K562 (cell line): ENCODE measurements at regions not wholly inside any gene's neighbourhood (a gene's known extent, or its start where the extent isn't known, plus 50 kb on each side); places are given as distances from the start of the nearest gene placed in this dataset.

Experiments
- ARID2 ChIP-seq: fragments of 450-650 bp; IDR thresholded peaks from 2 replicates; pipeline ENCODE4 v1.6.1; 2017; ENCODE audit warnings: antibody characterized with exemption, mild to moderate bottlenecking
- BHLHE40 ChIP-seq: IDR thresholded peaks from 2 replicates; pipeline ENCODE4 v1.6.1; 2011; ENCODE audit warnings: low read length, improper control_type of control experiment
- BMI1 ChIP-seq: fragments of 150-350 bp; IDR thresholded peaks from 2 replicates; pipeline ENCODE4 v1.6.1; 2014; ENCODE audit warnings: low read length
- E2F4 ChIP-seq: sonication (generic); formaldehyde crosslinking; IDR thresholded peaks from 2 replicates; pipeline ENCODE4 v1.8.0; 2022; ENCODE audit warnings: mild to moderate bottlenecking, low read depth, missing genetic modification reagents
- ESRRA ChIP-seq: fragments of 450-650 bp; IDR thresholded peaks from 2 replicates; pipeline ENCODE4 v1.6.1; 2014; ENCODE audit warnings: low read depth, mild to moderate bottlenecking, moderate library complexity, borderline replicate concordance
- FIP1L1 ChIP-seq: fragments of 200-400 bp; formaldehyde crosslinking; IDR thresholded peaks from 2 replicates; pipeline ENCODE4 v1.6.1; 2018; ENCODE audit warnings: mild to moderate bottlenecking, low read depth, low read length; ENCODE audit not compliant: poor library complexity, severe bottlenecking
- FOXA3 ChIP-seq, 2 experiments: fragments of 450-650 bp in 1 of 2; sonication (generic) in 1 of 2; formaldehyde crosslinking; IDR thresholded peaks in 1 of 2; conservative IDR thresholded peaks in 1 of 2; 2 replicates each; pipeline versions ENCODE4 v1.4.0 to v1.8.0; 2020 to 2022; ENCODE audit warnings: mild to moderate bottlenecking in 2 of 2, missing genetic modification reagents in 1 of 2
- GABPB2 ChIP-seq: fragments of 250-450 bp; sonication (Bioruptor Pico); conservative IDR thresholded peaks from 2 replicates; pipeline ENCODE4 v1.5.1; 2021; ENCODE audit warnings: mild to moderate bottlenecking
- HMBOX1 ChIP-seq: sonication (generic); IDR thresholded peaks from 2 replicates; pipeline ENCODE4 v1.6.1; 2016
- HMG20B ChIP-seq: fragments of 250-450 bp; sonication (Bioruptor Pico); IDR thresholded peaks from 2 replicates; pipeline ENCODE4 v1.5.0; 2021; ENCODE audit warnings: mild to moderate bottlenecking
- HMGN3 ChIP-seq: IDR thresholded peaks from 2 replicates; pipeline ENCODE4 v1.6.1; 2011; ENCODE audit warnings: borderline replicate concordance, low read depth, mild to moderate bottlenecking, mixed read lengths, low read length; ENCODE audit not compliant: insufficient read length; ENCODE audit errors: extremely low read depth
- MED1 ChIP-seq: sonication (generic); formaldehyde crosslinking; IDR thresholded peaks from 2 replicates; pipeline ENCODE4 v1.8.1; 2023; ENCODE audit warnings: missing genetic modification reagents, borderline replicate concordance
- MEF2A ChIP-seq: IDR thresholded peaks from 2 replicates; pipeline ENCODE4 v1.6.1; 2011; ENCODE audit warnings: low read depth, mild to moderate bottlenecking, low read length, moderate library complexity; ENCODE audit not compliant: control insufficient read depth
- NR3C1 ChIP-seq: sonication (generic); formaldehyde crosslinking; IDR thresholded peaks from 2 replicates; pipeline ENCODE4 v1.8.1; 2022; ENCODE audit warnings: missing genetic modification reagents
- PHF8 ChIP-seq: fragments of 200-600 bp; sonication (generic); IDR thresholded peaks from 2 replicates; pipeline ENCODE4 v1.6.1; 2012; ENCODE audit warnings: mixed run types, mild to moderate bottlenecking, inconsistent platforms, low read length, moderate library complexity, borderline replicate concordance
- SMARCA5 ChIP-seq: fragments of 450-650 bp; IDR thresholded peaks from 2 replicates; pipeline ENCODE4 v1.6.1; 2016
- TFAM ChIP-seq: fragments of 250-450 bp; sonication (Bioruptor Pico); conservative IDR thresholded peaks from 2 replicates; pipeline ENCODE4 v1.5.0; 2021; ENCODE audit warnings: mild to moderate bottlenecking, moderate library complexity
- ZBTB8A ChIP-seq: fragments of 450-650 bp; IDR thresholded peaks from 2 replicates; pipeline ENCODE4 v1.6.1; 2018; ENCODE audit warnings: mild to moderate bottlenecking, moderate library complexity; ENCODE audit not compliant: partially characterized antibody
- ZEB2 ChIP-seq: fragments of 450-650 bp; IDR thresholded peaks from 2 replicates; pipeline ENCODE4 v1.6.1; 2016
- ZNF23 ChIP-seq: fragments of 250-450 bp; sonication (Bioruptor Pico); IDR thresholded peaks from 2 replicates; pipeline ENCODE4 v1.4.0; 2020; ENCODE audit warnings: mild to moderate bottlenecking
- ZNF324 ChIP-seq: fragments of 250-450 bp; sonication (Bioruptor Pico); IDR thresholded peaks from 2 replicates; pipeline ENCODE4 v1.4.0; 2020; ENCODE audit warnings: mild to moderate bottlenecking
- ZNF41 ChIP-seq: fragments of 250-450 bp; sonication (Bioruptor Pico); conservative IDR thresholded peaks from 2 replicates; pipeline ENCODE4 v1.4.0; 2020; ENCODE audit warnings: mild to moderate bottlenecking
- ZNF707 ChIP-seq: fragments of 250-450 bp; sonication (Bioruptor Pico); conservative IDR thresholded peaks from 2 replicates; pipeline ENCODE4 v1.8.0; 2022; ENCODE audit warnings: inconsistent platforms, mild to moderate bottlenecking, moderate library complexity
- ZNF764 ChIP-seq: fragments of 250-450 bp; sonication (Bioruptor Pico); IDR thresholded peaks from 2 replicates; pipeline ENCODE4 v1.4.0; 2020; ENCODE audit warnings: low read depth, mild to moderate bottlenecking, moderate library complexity
- TF ChIP-seq, protein P1 (sequence below): fragments of 250-450 bp; sonication (Bioruptor Pico); IDR thresholded peaks from 2 replicates; pipeline ENCODE4 v1.5.0; 2021

GRCh38 chr17:36722121-36722902 lies 120.9 kb downstream of the MRM1 start (continued):
- TF ChIP-seq, protein P1, sequence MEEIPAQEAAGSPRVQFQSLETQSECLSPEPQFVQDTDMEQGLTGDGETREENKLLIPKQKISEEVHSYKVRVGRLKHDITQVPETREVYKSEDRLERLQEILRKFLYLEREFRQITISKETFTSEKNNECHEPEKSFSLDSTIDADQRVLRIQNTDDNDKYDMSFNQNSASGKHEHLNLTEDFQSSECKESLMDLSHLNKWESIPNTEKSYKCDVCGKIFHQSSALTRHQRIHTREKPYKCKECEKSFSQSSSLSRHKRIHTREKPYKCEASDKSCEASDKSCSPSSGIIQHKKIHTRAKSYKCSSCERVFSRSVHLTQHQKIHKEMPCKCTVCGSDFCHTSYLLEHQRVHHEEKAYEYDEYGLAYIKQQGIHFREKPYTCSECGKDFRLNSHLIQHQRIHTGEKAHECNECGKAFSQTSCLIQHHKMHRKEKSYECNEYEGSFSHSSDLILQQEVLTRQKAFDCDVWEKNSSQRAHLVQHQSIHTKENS (CRISPR knock-in tag): no peak
- TF ChIP-seq ZNF764 (CRISPR knock-in tag) (no peak), BMI1 (no peak), NR3C1 (CRISPR knock-in tag) (no peak), GABPB2 (CRISPR knock-in tag) (no peak), FIP1L1 (no peak), ZEB2 (0 out of 2 replicates have a peak, but pooled peaks have one; percentile 14), BHLHE40 (no peak), MED1 (CRISPR knock-in tag) (no peak), ZBTB8A (no peak), SMARCA5 (no peak), PHF8 (peak; percentile 74; the same call in 1 of the 2 replicates), TFAM (no peak), HMG20B (no peak), ZNF707 (CRISPR knock-in tag) (no peak), ZNF23 (CRISPR knock-in tag) (no peak), ARID2 (no peak; the same call in 1 of the 2 replicates), ZNF324 (CRISPR knock-in tag) (no peak), FOXA3 (CRISPR knock-in tag; conservative IDR thresholded peaks at IDR 0.05 in 1 of 2, IDR thresholded peaks at IDR 0.05 in 1 of 2) (no peak), HMBOX1 (no peak), MEF2A (no peak), ESRRA (peak; percentile 89; the same call in 1 of the 2 replicates), HMGN3 (peak; percentile 79), ZNF41 (CRISPR knock-in tag) (no peak), E2F4 (no peak)
